HFF-Myc (cell line): ENCODE measurements at regions not wholly inside any gene's neighbourhood (a gene's known extent, or its start where the extent isn't known, plus 50 kb on each side); places are given as distances from the start of the nearest gene placed in this dataset.

Experiments used
- DNase-seq: peaks from one replicate; pipeline ENCODE4 v3.0.0-alpha.2; 2011; ENCODE audit warnings: low read depth; ENCODE audit errors: extremely low read depth
- H3K4me3 ChIP-seq: replicated peaks from 2 replicates; pipeline ENCODE4 v1.5.1; 2011; ENCODE audit warnings: low read depth, mild to moderate bottlenecking, control low read depth, low read length
- TF ChIP-seq, protein P1 (sequence below): IDR thresholded peaks from 2 replicates; pipeline ENCODE4 v1.5.1; 2012; ENCODE audit warnings: mild to moderate bottlenecking, low read depth, low read length, control low read depth; ENCODE audit errors: missing control alignments

DNA sequence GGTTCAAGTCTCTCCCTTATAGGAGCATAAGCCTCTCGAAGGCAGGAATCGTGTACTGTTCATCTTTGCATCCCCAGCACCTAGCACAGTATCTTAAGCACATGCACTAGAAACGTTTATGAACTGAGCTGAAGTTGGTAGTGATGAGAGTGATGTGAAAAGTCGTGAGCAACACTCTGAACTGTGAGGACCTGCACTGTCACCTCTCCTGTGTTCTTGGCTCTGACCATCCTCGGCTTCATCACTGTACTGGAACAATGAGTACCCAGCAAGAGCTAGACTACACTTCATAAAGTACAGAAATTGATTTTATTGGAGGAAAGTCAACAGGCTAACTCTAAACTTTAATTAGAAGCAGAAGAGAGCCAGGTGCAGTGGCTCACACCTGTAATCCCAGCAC, 473.6 kb downstream of the BCAT1 start:
- no peak for DNase-seq
- H3K4me3 ChIP-seq, result no peak overlapping the region
- TF ChIP-seq, protein P1, sequence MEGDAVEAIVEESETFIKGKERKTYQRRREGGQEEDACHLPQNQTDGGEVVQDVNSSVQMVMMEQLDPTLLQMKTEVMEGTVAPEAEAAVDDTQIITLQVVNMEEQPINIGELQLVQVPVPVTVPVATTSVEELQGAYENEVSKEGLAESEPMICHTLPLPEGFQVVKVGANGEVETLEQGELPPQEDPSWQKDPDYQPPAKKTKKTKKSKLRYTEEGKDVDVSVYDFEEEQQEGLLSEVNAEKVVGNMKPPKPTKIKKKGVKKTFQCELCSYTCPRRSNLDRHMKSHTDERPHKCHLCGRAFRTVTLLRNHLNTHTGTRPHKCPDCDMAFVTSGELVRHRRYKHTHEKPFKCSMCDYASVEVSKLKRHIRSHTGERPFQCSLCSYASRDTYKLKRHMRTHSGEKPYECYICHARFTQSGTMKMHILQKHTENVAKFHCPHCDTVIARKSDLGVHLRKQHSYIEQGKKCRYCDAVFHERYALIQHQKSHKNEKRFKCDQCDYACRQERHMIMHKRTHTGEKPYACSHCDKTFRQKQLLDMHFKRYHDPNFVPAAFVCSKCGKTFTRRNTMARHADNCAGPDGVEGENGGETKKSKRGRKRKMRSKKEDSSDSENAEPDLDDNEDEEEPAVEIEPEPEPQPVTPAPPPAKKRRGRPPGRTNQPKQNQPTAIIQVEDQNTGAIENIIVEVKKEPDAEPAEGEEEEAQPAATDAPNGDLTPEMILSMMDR, result no peak

DNA sequence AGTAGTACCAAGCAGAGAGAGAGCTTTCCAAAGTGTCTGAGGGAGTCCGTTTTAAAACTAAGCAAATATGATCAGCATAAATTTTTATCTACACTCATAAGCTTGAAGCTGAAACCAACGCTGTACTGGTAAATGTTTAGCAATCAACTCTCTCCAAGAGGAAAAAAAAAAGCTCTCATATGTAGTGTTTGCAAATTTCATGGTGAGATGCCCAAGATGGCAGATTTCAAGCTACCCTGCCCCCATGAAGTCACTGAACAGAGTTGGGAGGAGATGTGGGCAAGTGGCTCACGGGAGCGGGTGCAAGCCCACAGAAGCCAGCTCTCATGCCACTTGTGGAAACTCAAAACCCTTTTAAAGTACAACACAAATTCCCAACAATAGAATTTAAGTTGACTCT, 475.8 kb downstream of the BCAT1 start:
- no peak overlapping the region for H3K4me3 ChIP-seq
- TF ChIP-seq, protein P1, result no peak
- DNase-seq, result no peak

DNA sequence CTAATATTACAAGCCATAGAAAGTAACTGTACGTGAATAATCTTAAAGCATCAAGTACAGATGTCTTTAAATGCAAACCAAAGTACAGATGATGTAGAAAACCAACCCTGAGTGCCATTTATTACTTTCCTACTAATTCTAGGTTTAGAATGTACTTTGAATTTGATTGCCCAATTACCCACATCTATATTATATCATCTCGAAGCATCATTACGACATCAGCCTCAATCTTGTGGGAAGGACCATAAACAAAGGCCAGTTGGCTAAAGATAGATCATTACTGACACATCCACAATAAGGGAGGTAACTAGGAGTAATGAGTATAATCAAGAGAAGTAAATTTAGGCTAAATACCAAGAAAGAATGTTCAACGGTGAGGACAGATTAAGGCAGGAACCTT, 478.9 kb downstream of the BCAT1 start:
- no peak for DNase-seq
- no peak overlapping the region for H3K4me3 ChIP-seq
- TF ChIP-seq, protein P1, result no peak

DNA sequence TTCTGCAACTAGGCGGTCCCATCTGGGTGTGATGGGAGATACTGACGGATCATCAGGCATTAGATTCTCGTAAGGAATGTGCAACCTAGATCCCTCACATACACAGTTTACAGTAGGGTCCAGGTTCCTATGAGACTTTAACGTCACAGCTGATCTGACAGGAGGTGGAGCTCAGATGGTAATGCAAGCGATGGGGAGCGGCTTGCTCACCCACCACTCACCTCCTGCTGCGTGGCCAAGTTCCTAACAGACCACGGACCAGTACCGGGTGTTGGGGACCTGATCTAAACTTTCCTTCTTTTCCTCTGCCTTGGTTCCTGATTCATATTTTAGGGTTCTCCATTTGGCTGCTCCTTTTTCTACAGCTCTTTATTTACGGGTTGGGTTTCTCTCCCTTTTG, 479.8 kb downstream of the BCAT1 start:
- TF ChIP-seq, protein P1, result no peak
- H3K4me3 ChIP-seq, result no peak overlapping the region
- no peak for DNase-seq

DNA sequence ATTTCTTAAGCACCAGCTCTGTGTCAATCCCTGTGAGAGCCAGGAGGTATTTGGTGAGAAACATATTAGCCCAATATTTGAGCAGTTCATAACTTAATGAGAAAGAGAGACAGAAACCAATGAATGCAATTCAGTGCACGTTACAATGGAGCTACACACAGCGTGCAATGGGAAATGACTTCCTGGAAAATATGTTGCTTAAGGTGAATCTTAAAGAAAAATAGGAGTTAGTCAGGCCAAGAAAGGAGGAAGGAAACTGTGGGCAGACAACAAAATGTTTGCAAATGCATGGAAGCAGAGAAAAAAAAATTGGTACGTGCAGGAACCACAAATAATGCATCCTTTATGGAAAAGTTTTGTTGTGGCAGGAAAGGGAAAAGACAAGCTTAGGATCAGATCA, 481.7 kb downstream of the BCAT1 start:
- DNase-seq, result no peak
- H3K4me3 ChIP-seq, result no peak overlapping the region
- TF ChIP-seq, protein P1, result no peak

DNA sequence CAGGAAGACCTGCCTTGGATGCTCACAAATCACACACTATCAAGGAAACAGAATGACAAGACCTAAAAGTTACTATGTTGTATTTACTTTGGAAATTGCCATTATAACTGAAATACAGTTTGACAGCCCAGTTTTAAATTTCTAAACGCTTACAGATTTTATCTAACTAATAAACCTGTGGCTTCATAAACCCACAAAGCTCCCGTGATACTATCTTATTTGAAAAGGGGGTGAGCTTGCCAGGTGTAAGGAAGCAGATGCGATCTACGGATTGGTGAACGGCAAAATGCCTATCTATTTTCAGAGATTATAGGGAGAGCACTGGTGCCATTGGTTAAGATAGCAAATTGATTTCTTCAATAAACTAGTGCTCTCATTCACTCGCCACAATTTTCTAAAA, 485.5 kb downstream of the BCAT1 start:
- TF ChIP-seq, protein P1, result no peak
- no peak for DNase-seq
- no peak overlapping the region for H3K4me3 ChIP-seq

DNA sequence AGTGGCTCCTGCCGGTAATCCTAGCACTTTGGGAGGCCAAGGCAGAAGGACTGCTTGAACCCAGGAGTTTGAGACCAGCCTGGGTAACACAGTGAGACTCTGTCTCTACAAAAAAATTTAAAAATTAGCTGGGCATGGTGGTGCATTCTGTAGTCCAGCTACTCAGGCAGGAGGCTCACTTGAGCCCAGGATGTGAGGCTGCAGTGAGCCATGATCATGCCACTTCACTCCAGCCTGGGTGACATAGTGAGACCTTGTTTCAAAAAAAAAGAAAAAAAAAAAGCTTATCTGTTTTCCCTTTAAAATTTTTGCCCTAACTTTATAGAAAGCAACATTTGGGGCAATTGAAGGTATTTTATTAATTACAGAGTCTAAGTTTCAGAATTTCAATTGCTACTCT, 486.0 kb downstream of the BCAT1 start:
- DNase-seq, result no peak
- TF ChIP-seq, protein P1, result no peak

More for the DNA sequence above, 486.0 kb downstream of the BCAT1 start:
- no peak overlapping the region for H3K4me3 ChIP-seq
